ENCODE measurements at regions not wholly inside any gene's neighbourhood (a gene's known extent, or its start where the extent isn't known, plus 50 kb on each side); places are given as distances from the start of the nearest gene placed in this dataset.

- DNase-seq (ENCODE audit: low read depth), result no peak
- TF ChIP-seq, protein P1, sequence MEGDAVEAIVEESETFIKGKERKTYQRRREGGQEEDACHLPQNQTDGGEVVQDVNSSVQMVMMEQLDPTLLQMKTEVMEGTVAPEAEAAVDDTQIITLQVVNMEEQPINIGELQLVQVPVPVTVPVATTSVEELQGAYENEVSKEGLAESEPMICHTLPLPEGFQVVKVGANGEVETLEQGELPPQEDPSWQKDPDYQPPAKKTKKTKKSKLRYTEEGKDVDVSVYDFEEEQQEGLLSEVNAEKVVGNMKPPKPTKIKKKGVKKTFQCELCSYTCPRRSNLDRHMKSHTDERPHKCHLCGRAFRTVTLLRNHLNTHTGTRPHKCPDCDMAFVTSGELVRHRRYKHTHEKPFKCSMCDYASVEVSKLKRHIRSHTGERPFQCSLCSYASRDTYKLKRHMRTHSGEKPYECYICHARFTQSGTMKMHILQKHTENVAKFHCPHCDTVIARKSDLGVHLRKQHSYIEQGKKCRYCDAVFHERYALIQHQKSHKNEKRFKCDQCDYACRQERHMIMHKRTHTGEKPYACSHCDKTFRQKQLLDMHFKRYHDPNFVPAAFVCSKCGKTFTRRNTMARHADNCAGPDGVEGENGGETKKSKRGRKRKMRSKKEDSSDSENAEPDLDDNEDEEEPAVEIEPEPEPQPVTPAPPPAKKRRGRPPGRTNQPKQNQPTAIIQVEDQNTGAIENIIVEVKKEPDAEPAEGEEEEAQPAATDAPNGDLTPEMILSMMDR (conservative IDR thresholded peaks at IDR 0.05; ENCODE audit: low read depth, low read length), result no peak
- H3K4me3 ChIP-seq (ENCODE audit: low read depth, low read length), result no peak overlapping the region
Measured at GRCh38 chr2:65727816-65728215, 295.4 kb upstream of the SPRED2 start.

DNA sequence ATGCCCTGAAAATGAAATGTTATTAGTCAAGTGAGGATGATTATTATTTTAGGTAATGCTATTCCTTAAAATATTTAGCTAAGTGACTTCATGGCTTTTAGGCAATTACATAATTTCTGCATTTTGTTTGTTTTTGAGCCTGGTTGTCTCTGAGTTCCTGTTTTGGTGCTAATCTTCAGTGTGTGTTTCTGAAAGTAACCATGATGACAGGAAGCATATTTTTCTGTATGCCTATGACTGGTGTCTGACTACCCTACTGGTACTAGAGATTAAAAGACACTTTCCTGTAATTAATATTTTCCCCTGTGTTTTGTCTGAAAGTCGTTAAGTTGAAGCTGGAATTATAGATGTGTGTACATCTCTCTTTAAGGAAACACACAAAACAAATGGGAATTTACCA, 295.0 kb upstream of the SPRED2 start:
- no peak for DNase-seq (ENCODE audit: low read depth)
- TF ChIP-seq, protein P1 (conservative IDR thresholded peaks at IDR 0.05; ENCODE audit: low read depth, low read length), result no peak
- no peak overlapping the region for H3K4me3 ChIP-seq (ENCODE audit: low read depth, low read length)

DNA sequence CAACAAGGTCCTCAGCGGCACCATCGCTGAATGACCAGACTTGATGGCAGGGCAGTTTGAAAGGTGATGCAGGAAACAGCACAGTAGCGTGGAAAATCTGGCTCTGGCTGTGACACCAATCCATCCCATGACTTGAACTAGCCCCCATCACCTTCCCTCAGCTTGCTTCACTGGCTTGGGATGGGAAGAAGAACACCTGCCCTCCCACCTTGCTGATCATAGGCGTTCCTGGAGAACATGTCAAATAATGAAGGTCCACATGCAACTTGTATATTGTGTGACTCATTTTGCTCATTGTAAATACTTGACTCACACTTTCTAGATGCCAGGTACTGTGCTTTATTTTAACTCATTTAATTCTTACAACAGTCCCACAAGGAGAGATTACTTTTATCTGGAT, 292.4 kb upstream of the SPRED2 start:
- DNase-seq (ENCODE audit: low read depth), result no peak
- H3K4me3 ChIP-seq (ENCODE audit: low read depth, low read length), result no peak overlapping the region
- TF ChIP-seq, protein P1 (conservative IDR thresholded peaks at IDR 0.05; ENCODE audit: low read depth, low read length), result no peak

GRCh38 chr2:65724336-65724735, 291.9 kb upstream of the SPRED2 start:
- TF ChIP-seq, protein P1 (conservative IDR thresholded peaks at IDR 0.05; ENCODE audit: low read depth, low read length), result no peak
- no peak overlapping the region for H3K4me3 ChIP-seq (ENCODE audit: low read depth, low read length)
- DNase-seq (ENCODE audit: low read depth), result no peak

- no peak overlapping the region for H3K4me3 ChIP-seq (ENCODE audit: low read depth, low read length)
- TF ChIP-seq, protein P1 (conservative IDR thresholded peaks at IDR 0.05; ENCODE audit: low read depth, low read length), result peak; percentile 65
- DNase-seq (ENCODE audit: low read depth), result peak; percentile 65
Measured at GRCh38 chr2:65722028-65722778, 289.8 kb upstream of the SPRED2 start.

GRCh38 chr2:65716698-65717097, 284.3 kb upstream of the SPRED2 start:
- TF ChIP-seq, protein P1 (conservative IDR thresholded peaks at IDR 0.05; ENCODE audit: low read depth, low read length), result no peak
- no peak for DNase-seq (ENCODE audit: low read depth)
- H3K4me3 ChIP-seq (ENCODE audit: low read depth, low read length), result no peak overlapping the region

GRCh38 chr2:65715323-65715722, 282.9 kb upstream of the SPRED2 start:
- no peak for DNase-seq (ENCODE audit: low read depth)
- TF ChIP-seq, protein P1 (conservative IDR thresholded peaks at IDR 0.05; ENCODE audit: low read depth, low read length), result no peak
- H3K4me3 ChIP-seq (ENCODE audit: low read depth, low read length), result no peak overlapping the region

Measured in choroid plexus epithelial cell (primary cell).